ENCODE measurements at regions not wholly inside any gene's neighbourhood (a gene's known extent, or its start where the extent isn't known, plus 50 kb on each side); places are given as distances from the start of the nearest gene placed in this dataset.

- H3K4me3 ChIP-seq = no peak overlapping the region
- TF ChIP-seq, protein P1, sequence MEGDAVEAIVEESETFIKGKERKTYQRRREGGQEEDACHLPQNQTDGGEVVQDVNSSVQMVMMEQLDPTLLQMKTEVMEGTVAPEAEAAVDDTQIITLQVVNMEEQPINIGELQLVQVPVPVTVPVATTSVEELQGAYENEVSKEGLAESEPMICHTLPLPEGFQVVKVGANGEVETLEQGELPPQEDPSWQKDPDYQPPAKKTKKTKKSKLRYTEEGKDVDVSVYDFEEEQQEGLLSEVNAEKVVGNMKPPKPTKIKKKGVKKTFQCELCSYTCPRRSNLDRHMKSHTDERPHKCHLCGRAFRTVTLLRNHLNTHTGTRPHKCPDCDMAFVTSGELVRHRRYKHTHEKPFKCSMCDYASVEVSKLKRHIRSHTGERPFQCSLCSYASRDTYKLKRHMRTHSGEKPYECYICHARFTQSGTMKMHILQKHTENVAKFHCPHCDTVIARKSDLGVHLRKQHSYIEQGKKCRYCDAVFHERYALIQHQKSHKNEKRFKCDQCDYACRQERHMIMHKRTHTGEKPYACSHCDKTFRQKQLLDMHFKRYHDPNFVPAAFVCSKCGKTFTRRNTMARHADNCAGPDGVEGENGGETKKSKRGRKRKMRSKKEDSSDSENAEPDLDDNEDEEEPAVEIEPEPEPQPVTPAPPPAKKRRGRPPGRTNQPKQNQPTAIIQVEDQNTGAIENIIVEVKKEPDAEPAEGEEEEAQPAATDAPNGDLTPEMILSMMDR (IDR thresholded peaks at IDR 0.05; ENCODE audit: borderline replicate concordance) = no peak
- intact Hi-C loops (cut with micrococcal nuclease) = no loop called here
- H3K4me1 ChIP-seq = peaks cover 3% of the 10 kb centered on the region
- no peak overlapping the region for H3K27ac ChIP-seq (replicated peaks)
- no peaks in the 10 kb centered on the region for H3K36me3 ChIP-seq
- no peak for DNase-seq
- no peaks in the 10 kb centered on the region for H3K9me3 ChIP-seq (replicated peaks)
- H3K27me3 ChIP-seq (ENCODE audit: low read depth) = no peaks in the 10 kb centered on the region
Observed at GRCh38 chr14:31960039-31960438, 117.1 kb upstream of the ARHGAP5 start.

- Histone ChIP-seq H3K4me3 (no peak overlapping the region), H3K27me3 (ENCODE audit: low read depth) (no peaks in the 10 kb centered on the region), H3K36me3 (no peaks in the 10 kb centered on the region), H3K4me1 (peaks cover 16% of the 10 kb centered on the region), H3K27ac (replicated peaks) (no peak overlapping the region), H3K9me3 (replicated peaks) (no peaks in the 10 kb centered on the region)
- DNase-seq = no peak
- intact Hi-C loops (cut with micrococcal nuclease) = no loop called here
- TF ChIP-seq, protein P1 (IDR thresholded peaks at IDR 0.05; ENCODE audit: borderline replicate concordance) = no peak
Observed at GRCh38 chr14:31961896-31962295, 115.2 kb upstream of the ARHGAP5 start.

- Histone ChIP-seq H3K36me3 (no peaks in the 10 kb centered on the region), H3K4me3 (no peak overlapping the region)
- TF ChIP-seq, protein P1 (IDR thresholded peaks at IDR 0.05; ENCODE audit: borderline replicate concordance) = no peak
Observed at GRCh38 chr14:31962920-31963319, 114.2 kb upstream of the ARHGAP5 start.

GRCh38 chr14:31963587-31963986, 113.5 kb upstream of the ARHGAP5 start:
- Histone ChIP-seq H3K4me3 (no peak overlapping the region), H3K27me3 (ENCODE audit: low read depth) (no peaks in the 10 kb centered on the region), H3K4me1 (peaks cover 23% of the 10 kb centered on the region), H3K27ac (replicated peaks) (no peak overlapping the region), H3K9me3 (replicated peaks) (no peaks in the 10 kb centered on the region), H3K36me3 (no peaks in the 10 kb centered on the region)
- intact Hi-C loops (cut with micrococcal nuclease) = no loop called here
- TF ChIP-seq, protein P1 (IDR thresholded peaks at IDR 0.05; ENCODE audit: borderline replicate concordance) = no peak
- DNase-seq = no peak

More at GRCh38 chr14:31962920-31963319, 114.2 kb upstream of the ARHGAP5 start:
- Histone ChIP-seq H3K27me3 (ENCODE audit: low read depth) (no peaks in the 10 kb centered on the region), H3K9me3 (replicated peaks) (no peaks in the 10 kb centered on the region), H3K27ac (replicated peaks) (no peak overlapping the region), H3K4me1 (peaks cover 16% of the 10 kb centered on the region)
- intact Hi-C loops (cut with micrococcal nuclease) = no loop called here
- no peak for DNase-seq

DNA sequence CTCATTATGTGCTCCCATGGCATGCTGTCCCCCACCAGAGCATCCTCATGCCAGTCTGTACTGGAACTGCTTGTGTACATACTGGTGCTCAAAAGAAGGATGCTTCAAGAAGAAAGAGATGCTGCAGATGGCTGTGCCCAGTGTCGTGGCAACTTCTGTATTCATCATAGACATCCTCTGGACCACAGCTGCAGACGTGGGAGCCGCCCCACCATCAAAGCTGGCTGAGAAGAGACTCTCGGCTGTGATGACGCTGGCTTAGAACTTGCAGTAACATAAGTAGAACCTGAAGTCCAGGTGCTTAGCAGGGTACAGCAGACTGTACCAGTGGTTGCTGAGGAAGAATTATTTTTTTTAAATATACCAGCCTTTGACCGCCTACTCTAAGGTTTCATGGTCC, 112.6 kb upstream of the ARHGAP5 start:
- Histone ChIP-seq H3K4me3 (no peak overlapping the region), H3K36me3 (no peaks in the 10 kb centered on the region), H3K27ac (replicated peaks) (no peak overlapping the region), H3K4me1 (peaks cover 32% of the 10 kb centered on the region), H3K27me3 (ENCODE audit: low read depth) (no peaks in the 10 kb centered on the region), H3K9me3 (replicated peaks) (no peaks in the 10 kb centered on the region)
- intact Hi-C loops (cut with micrococcal nuclease) = no loop called here
- no peak for DNase-seq
- TF ChIP-seq, protein P1 (IDR thresholded peaks at IDR 0.05; ENCODE audit: borderline replicate concordance) = no peak

Measured in left ventricle myocardium inferior (tissue), 1 donor.